Astrocyte of the cerebellum (primary cell): ENCODE measurements at regions not wholly inside any gene's neighbourhood (a gene's known extent, or its start where the extent isn't known, plus 50 kb on each side); places are given as distances from the start of the nearest gene placed in this dataset.

Experiments used
- DNase-seq: peaks from one replicate; pipeline ENCODE4 v3.0.0-alpha.2; 2011; ENCODE audit warnings: low read depth
- H3K4me3 ChIP-seq: 2 replicates; pipeline ENCODE4 v1.5.1; 2011; ENCODE audit warnings: mild to moderate bottlenecking, low read depth, low read length, moderate library complexity
- CTCF ChIP-seq: IDR thresholded peaks from 2 replicates; pipeline ENCODE4 v1.5.1; 2012; ENCODE audit warnings: low read length, low read depth, moderate library complexity, mild to moderate bottlenecking; ENCODE audit errors: missing control alignments
- in situ Hi-C: cut with HindIII; loops from 2 replicates; pipeline ENCODE4 v1.10.0; 2017; ENCODE audit warnings: low sequenced_read_pairs

GRCh38 chr14:60589442-60589841, 59.8 kb downstream of the SIX1 start:
- DNase-seq = no peak
- H3K4me3 ChIP-seq = no peak overlapping the region
- TF ChIP-seq CTCF = no peak
- in situ Hi-C loops = no loop called here

- in situ Hi-C loops = no loop called here
- no peak for TF ChIP-seq CTCF
- peak; percentile 38 for DNase-seq
- H3K4me3 ChIP-seq = no peak overlapping the region
Observed at GRCh38 chr14:60590991-60591414, 58.3 kb downstream of the SIX1 start.
